ENCODE measurements at regions not wholly inside any gene's neighbourhood (a gene's known extent, or its start where the extent isn't known, plus 50 kb on each side); places are given as distances from the start of the nearest gene placed in this dataset.

GRCh38 chr10:128712661-128713400 lies 586.6 kb upstream of the MKI67 start:
- no peak for TF ChIP-seq CTCF (IDR thresholded peaks at IDR 0.05; ENCODE audit: low read length, missing control alignments)
- H3K4me3 ChIP-seq (replicated peaks; ENCODE audit: low read depth, low read length), result no peak overlapping the region
- no peak for DNase-seq (ENCODE audit: low read depth)

GRCh38 chr10:128713471-128713870 lies 587.2 kb upstream of the MKI67 start:
- no peak for DNase-seq (ENCODE audit: low read depth)
- H3K4me3 ChIP-seq (replicated peaks; ENCODE audit: low read depth, low read length), result no peak overlapping the region
- no peak for TF ChIP-seq CTCF (IDR thresholded peaks at IDR 0.05; ENCODE audit: low read length, missing control alignments)

- DNase-seq (ENCODE audit: low read depth), result no peak
- TF ChIP-seq CTCF (IDR thresholded peaks at IDR 0.05; ENCODE audit: low read length, missing control alignments), result no peak
- no peak overlapping the region for H3K4me3 ChIP-seq (replicated peaks; ENCODE audit: low read depth, low read length)
Observed at GRCh38 chr10:128713874-128714570, 587.8 kb upstream of the MKI67 start.

GRCh38 chr10:128714644-128715415 lies 588.6 kb upstream of the MKI67 start:
- no peak overlapping the region for H3K4me3 ChIP-seq (replicated peaks; ENCODE audit: low read depth, low read length)
- no peak for DNase-seq (ENCODE audit: low read depth)
- TF ChIP-seq CTCF (IDR thresholded peaks at IDR 0.05; ENCODE audit: low read length, missing control alignments), result no peak

GRCh38 chr10:128716181-128716580 lies 590.0 kb upstream of the MKI67 start:
- no peak for DNase-seq (ENCODE audit: low read depth)
- TF ChIP-seq CTCF (IDR thresholded peaks at IDR 0.05; ENCODE audit: low read length, missing control alignments), result no peak
- H3K4me3 ChIP-seq (replicated peaks; ENCODE audit: low read depth, low read length), result no peak overlapping the region

- no peak for DNase-seq (ENCODE audit: low read depth)
- no peak for TF ChIP-seq CTCF (IDR thresholded peaks at IDR 0.05; ENCODE audit: low read length, missing control alignments)
- H3K4me3 ChIP-seq (replicated peaks; ENCODE audit: low read depth, low read length), result no peak overlapping the region
Observed at GRCh38 chr10:128721963-128722445, 595.8 kb upstream of the MKI67 start.

All from fibroblast of pulmonary artery (primary cell).